ENCODE measurements at regions not wholly inside any gene's neighbourhood (a gene's known extent, or its start where the extent isn't known, plus 50 kb on each side); places are given as distances from the start of the nearest gene placed in this dataset.

GRCh38 chr2:163198972-163199371, 360.4 kb upstream of the KCNH7 start:
- Histone ChIP-seq H3K9me3 (no peaks in the 10 kb centered on the region), H3K4me3 (ENCODE audit: low read depth in 1 of 2, low read length in 1 of 2) (no peak overlapping the region), H3K27me3 (no peaks in the 10 kb centered on the region), H3K4me1 (ENCODE audit: control insufficient read depth in 1 of 2, insufficient read depth in 1 of 2, low read depth in 1 of 2, low read length in 1 of 2) (no peaks in the 10 kb centered on the region), H3K36me3 (no peaks in the 10 kb centered on the region), H3K27ac (no peak overlapping the region)
- TF ChIP-seq CTCF (IDR thresholded peaks at IDR 0.05), result no peak

GRCh38 chr2:163198007-163198406, 359.4 kb upstream of the KCNH7 start:
- Histone ChIP-seq H3K4me3 (ENCODE audit: low read depth in 1 of 2, low read length in 1 of 2) (no peak overlapping the region), H3K36me3 (no peaks in the 10 kb centered on the region), H3K27me3 (no peaks in the 10 kb centered on the region), H3K27ac (no peak overlapping the region), H3K9me3 (no peaks in the 10 kb centered on the region), H3K4me1 (ENCODE audit: control insufficient read depth in 1 of 2, insufficient read depth in 1 of 2, low read depth in 1 of 2, low read length in 1 of 2) (no peaks in the 10 kb centered on the region)
- no peak for TF ChIP-seq CTCF (IDR thresholded peaks at IDR 0.05)

- no peaks in the 10 kb centered on the region for H3K4me1 ChIP-seq (ENCODE audit: control insufficient read depth in 1 of 2, insufficient read depth in 1 of 2, low read depth in 1 of 2, low read length in 1 of 2)
- H3K9me3 ChIP-seq, result no peaks in the 10 kb centered on the region
- TF ChIP-seq CTCF (IDR thresholded peaks at IDR 0.05), result no peak
- H3K27me3 ChIP-seq, result no peaks in the 10 kb centered on the region
- H3K36me3 ChIP-seq, result no peaks in the 10 kb centered on the region
- no peak overlapping the region for H3K27ac ChIP-seq
- no peak overlapping the region for H3K4me3 ChIP-seq (ENCODE audit: low read depth in 1 of 2, low read length in 1 of 2)
These were observed 352.8 kb upstream of the KCNH7 start for GRCh38 chr2:163191372-163191771.

- no peaks in the 10 kb centered on the region for H3K27me3 ChIP-seq
- no peaks in the 10 kb centered on the region for H3K36me3 ChIP-seq
- H3K27ac ChIP-seq, result no peak overlapping the region
- H3K9me3 ChIP-seq, result no peaks in the 10 kb centered on the region
- no peak for TF ChIP-seq CTCF (IDR thresholded peaks at IDR 0.05)
- H3K4me1 ChIP-seq (ENCODE audit: control insufficient read depth in 1 of 2, insufficient read depth in 1 of 2, low read depth in 1 of 2, low read length in 1 of 2), result no peaks in the 10 kb centered on the region
- no peak overlapping the region for H3K4me3 ChIP-seq (ENCODE audit: low read depth in 1 of 2, low read length in 1 of 2)
These were observed 349.6 kb upstream of the KCNH7 start for GRCh38 chr2:163187995-163188655.

- Histone ChIP-seq H3K9me3 (no peaks in the 10 kb centered on the region), H3K27ac (no peak overlapping the region), H3K4me1 (ENCODE audit: control insufficient read depth in 1 of 2, insufficient read depth in 1 of 2, low read depth in 1 of 2, low read length in 1 of 2) (no peaks in the 10 kb centered on the region), H3K27me3 (no peaks in the 10 kb centered on the region), H3K4me3 (ENCODE audit: low read depth in 1 of 2, low read length in 1 of 2) (no peak overlapping the region), H3K36me3 (no peaks in the 10 kb centered on the region)
- no peak for TF ChIP-seq CTCF (IDR thresholded peaks at IDR 0.05)
These were observed 348.6 kb upstream of the KCNH7 start for GRCh38 chr2:163187119-163187518.

All from neutrophil (primary cell).